Anterior cingulate cortex (tissue), 58 donors: ENCODE measurements at regions not wholly inside any gene's neighbourhood (a gene's known extent, or its start where the extent isn't known, plus 50 kb on each side); places are given as distances from the start of the nearest gene placed in this dataset.
A peak's percentile ranks its signal among the peaks of the same experiment; 100 is the strongest.
"Not testable (repeated sequence)": the region's sequence is repeated elsewhere in the genome, so short reads cannot be mapped to it uniquely, and the experiment has no call there.

Source experiments
- DNase-seq, 58 donors: peaks; one replicate each; lab custom pipeline; 2025; lab: John Stamatoyannopoulos, UW

GRCh38 chr2:39570130-39570555, 95.6 kb upstream of the TMEM178A start:
- no peak for DNase-seq

- no peak for DNase-seq
Observed at GRCh38 chr2:39570614-39571013, 95.1 kb upstream of the TMEM178A start.

GRCh38 chr2:39571111-39571731, 94.5 kb upstream of the TMEM178A start:
- DNase-seq = no peak

DNA sequence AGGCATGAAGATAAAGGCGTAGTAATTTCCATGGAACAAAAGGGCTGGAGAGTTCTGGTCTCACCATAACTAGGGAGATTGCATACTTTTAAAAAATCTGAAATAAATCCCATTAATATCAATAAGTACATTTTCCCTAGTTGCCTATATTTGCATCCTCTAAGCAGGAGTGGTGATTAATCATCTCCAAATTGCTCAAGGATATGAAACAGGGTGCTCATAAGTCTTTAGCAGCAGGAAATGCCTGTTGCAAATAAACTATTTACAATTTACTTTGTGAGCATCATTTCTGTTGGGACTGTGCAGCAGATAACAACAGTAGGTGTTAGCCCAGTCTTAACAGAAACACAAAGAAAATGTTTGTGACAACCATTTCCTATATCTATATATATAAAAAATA, 92.4 kb upstream of the TMEM178A start:
- no peak for DNase-seq

GRCh38 chr2:39581866-39582265, 83.9 kb upstream of the TMEM178A start:
- no peak for DNase-seq

DNA sequence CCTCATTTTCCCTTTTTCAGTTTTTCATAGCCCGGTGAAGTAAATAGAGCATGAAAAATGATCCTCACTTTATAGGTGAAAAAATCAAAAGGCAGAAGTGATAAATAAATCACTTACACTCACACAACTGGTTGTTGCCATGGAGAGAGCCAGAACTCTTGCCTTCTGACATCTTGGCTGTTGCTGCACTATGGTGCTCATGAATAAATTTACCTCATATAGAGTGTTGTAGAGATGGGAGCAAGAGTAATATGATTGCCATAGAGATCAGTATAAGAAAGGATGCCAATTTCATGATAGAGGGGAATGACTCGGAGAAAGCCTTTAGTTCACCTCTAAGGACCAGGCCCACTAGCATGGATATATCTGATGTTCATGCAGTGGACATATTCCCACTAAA, 82.5 kb upstream of the TMEM178A start:
- DNase-seq = no peak

GRCh38 chr2:39583781-39584180, 81.9 kb upstream of the TMEM178A start:
- no peak for DNase-seq

DNA sequence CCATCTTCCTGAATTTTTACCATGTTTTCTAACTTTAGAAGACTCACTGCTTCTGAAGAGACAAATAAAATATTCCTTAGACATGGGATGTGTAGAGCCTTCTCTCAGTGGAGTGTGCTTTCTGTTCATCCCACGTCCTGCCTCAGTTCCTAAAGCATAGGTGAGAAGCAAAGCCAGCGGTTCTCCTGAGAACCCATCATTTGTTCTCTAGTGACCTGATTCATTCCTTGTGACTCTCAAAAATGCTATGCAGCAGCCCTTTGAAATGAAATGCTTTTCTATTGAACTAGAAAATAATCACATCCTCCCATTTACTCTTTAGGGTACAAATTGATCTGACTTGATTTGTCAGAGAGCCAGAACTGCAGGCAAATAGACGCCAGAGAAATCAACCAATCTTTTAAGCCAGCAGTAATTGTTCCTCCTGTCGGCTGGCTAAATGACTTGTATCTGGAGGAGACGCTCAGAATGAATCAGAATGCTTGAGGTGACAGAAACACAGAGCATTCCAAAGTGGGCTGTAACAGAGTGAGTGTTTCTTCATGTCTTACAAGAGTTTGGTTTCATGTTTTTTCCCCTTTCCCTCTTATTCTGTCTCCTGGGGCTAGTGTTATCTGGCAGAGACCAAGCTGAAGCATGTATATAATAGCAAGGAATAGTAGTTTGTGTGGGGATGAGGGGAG, 81.3 kb upstream of the TMEM178A start:
- peak in 3 of 58 donors; percentile 4 to 28 (median 25) for DNase-seq

GRCh38 chr2:39585531-39585930, 80.2 kb upstream of the TMEM178A start:
- not testable (repeated sequence) for DNase-seq

GRCh38 chr2:39587168-39587567, 78.5 kb upstream of the TMEM178A start:
- DNase-seq = no peak

DNA sequence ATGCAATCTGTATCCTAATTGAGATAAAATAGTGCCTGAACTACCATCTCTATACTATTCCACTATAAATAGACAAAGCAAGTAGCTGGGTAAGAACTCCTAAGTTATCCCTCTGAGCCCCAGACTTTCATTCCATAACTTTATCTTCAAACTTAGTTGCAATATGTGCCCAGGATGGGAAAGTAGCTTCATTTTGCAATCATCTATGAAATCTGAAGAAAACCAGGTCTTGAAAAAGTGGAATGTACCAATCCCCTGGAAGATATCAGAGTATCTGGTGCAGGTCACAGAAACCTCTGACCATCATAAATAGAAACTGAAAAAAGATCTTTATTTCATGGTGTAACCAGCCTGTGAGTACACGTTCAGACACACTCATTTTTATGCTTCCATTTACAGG, 78.1 kb upstream of the TMEM178A start:
- DNase-seq = no peak

- peak in 20 of 58 donors; percentile 5 to 76 (median 23) for DNase-seq
Observed at GRCh38 chr2:39593439-39594393, 72.0 kb upstream of the TMEM178A start.

- DNase-seq = no peak
Observed at GRCh38 chr2:39595116-39595515, 70.6 kb upstream of the TMEM178A start.

- no peak for DNase-seq
Observed at GRCh38 chr2:39597314-39597713, 68.4 kb upstream of the TMEM178A start.

- no peak for DNase-seq
Observed at GRCh38 chr2:39602616-39603015, 63.1 kb upstream of the TMEM178A start.

DNA sequence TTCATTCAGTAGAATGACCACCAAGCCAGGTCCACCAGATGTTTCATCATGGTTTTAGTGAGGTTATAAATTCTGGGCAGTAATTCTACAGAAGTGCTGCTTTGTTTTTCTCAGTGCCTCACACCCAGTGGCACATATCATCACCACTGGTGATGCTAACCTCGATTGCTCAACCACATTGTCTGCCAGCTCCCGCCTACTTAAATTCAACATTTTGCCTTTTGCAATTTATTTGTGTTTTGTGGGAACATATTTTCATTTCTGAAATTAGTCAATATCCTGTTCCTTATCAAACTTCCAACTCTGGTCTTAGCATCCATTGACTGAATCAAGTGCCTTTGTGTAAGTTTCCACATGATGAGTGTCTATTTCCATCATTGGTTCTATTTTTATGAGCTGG, 62.3 kb upstream of the TMEM178A start:
- DNase-seq = no peak

DNA sequence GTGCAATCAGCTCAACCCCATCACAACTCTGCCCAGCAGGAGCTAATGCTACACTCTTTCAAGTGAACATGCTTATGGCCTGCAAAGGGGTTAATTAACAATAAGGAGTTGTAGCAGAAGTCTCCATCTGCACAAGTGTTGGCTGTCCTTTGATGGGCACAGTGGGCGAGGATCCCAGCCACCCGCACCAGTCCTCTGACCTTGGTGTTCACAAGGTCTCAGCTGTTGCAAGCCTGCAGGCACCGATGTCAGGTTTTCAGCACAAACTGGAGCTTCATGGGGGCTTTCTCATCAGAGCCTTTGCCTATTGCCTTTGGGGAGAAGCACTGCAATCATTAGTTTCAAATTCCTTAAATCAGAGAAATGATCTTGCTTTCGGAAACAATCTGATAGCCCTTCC, 60.9 kb upstream of the TMEM178A start:
- no peak for DNase-seq

DNA sequence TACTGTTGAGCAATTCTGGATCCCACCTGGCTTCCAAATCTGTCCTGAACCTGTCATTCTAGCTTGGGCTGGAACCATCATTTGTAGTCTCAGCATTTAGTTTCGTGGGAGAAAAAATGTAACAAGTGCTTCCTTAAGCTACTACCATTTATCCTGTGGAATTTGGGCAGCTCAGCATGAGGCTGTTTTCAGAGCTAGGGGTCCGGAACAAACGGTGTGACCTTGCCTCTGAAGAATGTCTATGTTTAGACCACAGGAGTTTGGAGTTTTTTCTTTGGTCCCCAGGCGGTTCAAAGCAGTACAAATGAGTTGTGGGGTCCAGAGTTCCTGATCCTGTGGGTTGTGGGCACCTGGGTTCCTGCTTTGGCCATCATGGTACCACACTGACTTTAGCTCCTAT, 59.1 kb upstream of the TMEM178A start:
- no peak for DNase-seq

GRCh38 chr2:39607538-39608262, 58.0 kb upstream of the TMEM178A start:
- DNase-seq = no peak

DNA sequence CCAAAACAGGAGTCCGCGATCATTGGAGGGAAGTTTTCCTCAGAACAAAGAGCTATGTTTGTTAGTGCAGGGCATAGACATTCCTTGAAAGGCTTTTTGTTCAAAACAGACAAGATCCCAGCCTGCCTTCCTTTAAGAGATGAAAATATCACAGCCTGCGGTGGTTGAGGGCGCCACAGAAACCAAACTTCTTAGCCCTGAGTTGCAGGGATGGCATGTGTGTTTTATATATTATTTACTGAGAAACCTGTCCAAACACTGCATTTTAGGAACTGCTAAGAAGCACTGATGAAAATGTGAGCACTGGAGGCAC, 57.5 kb upstream of the TMEM178A start:
- peak in 1 of 58 donors; percentile 12 for DNase-seq
